HG03460 (cell line): ENCODE measurements at regions not wholly inside any gene's neighbourhood (a gene's known extent, or its start where the extent isn't known, plus 50 kb on each side); places are given as distances from the start of the nearest gene placed in this dataset.
"Not testable (repeated sequence)": the region's sequence is repeated elsewhere in the genome, so short reads cannot be mapped to it uniquely, and the experiment has no call there.

ENCODE experiments used
- ATAC-seq: cut with Tn5 transposase; IDR thresholded peaks from one replicate; pipeline ENCODE4 v1.9.1; 2021; ENCODE audit not compliant: unreplicated experiment

GRCh38 chr1:30108186-30108585 lies 615.2 kb downstream of the MATN1 start:
- ATAC-seq = no peak

GRCh38 chr1:30106125-30106524 lies 617.3 kb downstream of the MATN1 start:
- no peak for ATAC-seq

- no peak for ATAC-seq
Measured at GRCh38 chr1:30104551-30104950, 618.8 kb downstream of the MATN1 start.

GRCh38 chr1:30103708-30104411 lies 619.5 kb downstream of the MATN1 start:
- no peak for ATAC-seq

GRCh38 chr1:30102605-30103004 lies 620.8 kb downstream of the MATN1 start:
- ATAC-seq = no peak

- no peak for ATAC-seq
Measured at GRCh38 chr1:30101487-30102227, 621.7 kb downstream of the MATN1 start.

- no peak for ATAC-seq
Measured at GRCh38 chr1:30101016-30101415, 622.4 kb downstream of the MATN1 start.

GRCh38 chr1:30100524-30100862 lies 622.9 kb downstream of the MATN1 start:
- ATAC-seq = no peak

GRCh38 chr1:30099587-30100523 lies 623.5 kb downstream of the MATN1 start:
- ATAC-seq = no peak

- ATAC-seq = not testable (repeated sequence)
Measured at GRCh38 chr1:30097851-30098250, 625.5 kb downstream of the MATN1 start.

- no peak for ATAC-seq
Measured at GRCh38 chr1:30095451-30096025, 627.8 kb downstream of the MATN1 start.

GRCh38 chr1:30095051-30095450 lies 628.3 kb downstream of the MATN1 start:
- ATAC-seq = no peak

GRCh38 chr1:30092051-30092858 lies 631.1 kb downstream of the MATN1 start:
- ATAC-seq = no peak

GRCh38 chr1:30090162-30090820 lies 633.1 kb downstream of the MATN1 start:
- no peak for ATAC-seq

- ATAC-seq = no peak
Measured at GRCh38 chr1:30089024-30089430, 634.4 kb downstream of the MATN1 start.

GRCh38 chr1:30088594-30088993 lies 634.8 kb downstream of the MATN1 start:
- no peak for ATAC-seq

- ATAC-seq = no peak
Measured at GRCh38 chr1:30087465-30087864, 635.9 kb downstream of the MATN1 start.

GRCh38 chr1:30085811-30086770 lies 637.3 kb downstream of the MATN1 start:
- no peak for ATAC-seq
